Daoy (cell line): ENCODE measurements at regions not wholly inside any gene's neighbourhood (a gene's known extent, or its start where the extent isn't known, plus 50 kb on each side); places are given as distances from the start of the nearest gene placed in this dataset.

Source experiments
- DNase-seq: peaks from one replicate; pipeline ENCODE4 v3.0.0-alpha.2; 2015; ENCODE audit warnings: low read depth

DNA sequence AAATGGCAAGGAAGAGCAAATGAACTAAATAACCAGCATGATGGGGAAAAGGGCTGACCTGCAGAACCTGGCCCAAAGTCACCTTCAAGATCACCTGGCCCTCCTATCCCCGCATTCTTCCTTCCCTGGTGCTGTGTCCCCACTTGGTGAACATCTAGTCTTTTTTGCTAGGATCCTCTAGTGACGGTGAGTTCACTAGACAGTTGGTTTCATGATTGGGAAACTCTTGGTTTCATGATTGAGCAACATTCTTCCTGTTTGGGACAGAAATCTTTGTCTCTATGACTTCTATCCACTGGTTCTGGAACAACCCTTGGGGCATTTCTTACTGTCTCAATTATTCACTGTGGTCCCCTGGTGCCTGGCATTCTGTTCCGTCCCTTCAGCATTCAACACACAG is 50.2 kb upstream of the DAB2IP start:
- no peak for DNase-seq
